GM12864 (cell line): ENCODE measurements at regions not wholly inside any gene's neighbourhood (a gene's known extent, or its start where the extent isn't known, plus 50 kb on each side); places are given as distances from the start of the nearest gene placed in this dataset.

Source experiments
- DNase-seq: peaks from one replicate; pipeline ENCODE4 v3.0.0-alpha.2; 2011; ENCODE audit warnings: low read depth
- H3K4me3 ChIP-seq: 2 replicates; pipeline ENCODE4 v1.5.1; 2011; ENCODE audit warnings: mild to moderate bottlenecking, low read depth, low read length, control low read depth
- TF ChIP-seq, protein P1 (sequence below): IDR thresholded peaks from 2 replicates; pipeline ENCODE4 v1.5.1; 2011; ENCODE audit warnings: low read depth, mild to moderate bottlenecking, moderate library complexity, low read length, control low read depth, inconsistent platforms; ENCODE audit errors: missing control alignments

DNA sequence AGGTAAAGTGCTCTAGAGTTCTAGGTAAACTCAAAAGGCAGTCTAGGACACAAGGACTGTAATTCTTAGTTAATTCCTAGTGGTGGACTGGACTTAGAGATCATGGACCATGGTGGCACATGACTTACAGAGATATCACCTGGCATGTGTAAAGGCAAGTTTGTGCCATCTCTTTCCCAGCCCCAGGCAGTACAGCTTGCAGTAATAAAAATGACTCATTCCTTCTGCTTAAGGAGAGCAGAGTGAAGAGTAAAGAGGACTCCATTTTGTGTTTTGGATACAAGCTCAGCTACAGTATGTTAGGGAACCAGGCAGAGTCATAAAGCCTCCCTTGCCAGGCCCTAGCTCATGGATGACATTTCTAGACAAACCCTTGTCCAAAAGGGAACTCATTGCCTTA is 629.9 kb downstream of the JRKL start:
- H3K4me3 ChIP-seq, result no peak overlapping the region
- TF ChIP-seq, protein P1, sequence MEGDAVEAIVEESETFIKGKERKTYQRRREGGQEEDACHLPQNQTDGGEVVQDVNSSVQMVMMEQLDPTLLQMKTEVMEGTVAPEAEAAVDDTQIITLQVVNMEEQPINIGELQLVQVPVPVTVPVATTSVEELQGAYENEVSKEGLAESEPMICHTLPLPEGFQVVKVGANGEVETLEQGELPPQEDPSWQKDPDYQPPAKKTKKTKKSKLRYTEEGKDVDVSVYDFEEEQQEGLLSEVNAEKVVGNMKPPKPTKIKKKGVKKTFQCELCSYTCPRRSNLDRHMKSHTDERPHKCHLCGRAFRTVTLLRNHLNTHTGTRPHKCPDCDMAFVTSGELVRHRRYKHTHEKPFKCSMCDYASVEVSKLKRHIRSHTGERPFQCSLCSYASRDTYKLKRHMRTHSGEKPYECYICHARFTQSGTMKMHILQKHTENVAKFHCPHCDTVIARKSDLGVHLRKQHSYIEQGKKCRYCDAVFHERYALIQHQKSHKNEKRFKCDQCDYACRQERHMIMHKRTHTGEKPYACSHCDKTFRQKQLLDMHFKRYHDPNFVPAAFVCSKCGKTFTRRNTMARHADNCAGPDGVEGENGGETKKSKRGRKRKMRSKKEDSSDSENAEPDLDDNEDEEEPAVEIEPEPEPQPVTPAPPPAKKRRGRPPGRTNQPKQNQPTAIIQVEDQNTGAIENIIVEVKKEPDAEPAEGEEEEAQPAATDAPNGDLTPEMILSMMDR, result no peak
- DNase-seq, result no peak

DNA sequence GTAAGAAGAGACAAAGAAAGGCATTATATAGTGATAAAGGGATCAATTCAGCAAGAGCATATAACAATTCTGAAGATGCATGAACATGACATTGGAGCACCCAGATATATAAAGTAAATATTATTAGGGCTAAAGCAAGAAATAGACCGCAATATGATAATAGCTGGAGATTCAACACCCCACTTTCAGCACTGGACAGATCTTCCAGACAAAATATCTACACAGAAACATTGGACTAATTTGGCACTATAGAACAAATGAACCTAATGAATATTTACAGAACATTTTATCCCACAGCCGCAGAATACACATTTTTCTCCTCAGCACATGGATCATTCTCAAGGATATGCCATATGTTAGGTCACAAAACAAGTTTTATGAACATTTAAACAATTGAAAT is 633.1 kb downstream of the JRKL start:
- no peak overlapping the region for H3K4me3 ChIP-seq
- no peak for DNase-seq
- TF ChIP-seq, protein P1, result no peak

DNA sequence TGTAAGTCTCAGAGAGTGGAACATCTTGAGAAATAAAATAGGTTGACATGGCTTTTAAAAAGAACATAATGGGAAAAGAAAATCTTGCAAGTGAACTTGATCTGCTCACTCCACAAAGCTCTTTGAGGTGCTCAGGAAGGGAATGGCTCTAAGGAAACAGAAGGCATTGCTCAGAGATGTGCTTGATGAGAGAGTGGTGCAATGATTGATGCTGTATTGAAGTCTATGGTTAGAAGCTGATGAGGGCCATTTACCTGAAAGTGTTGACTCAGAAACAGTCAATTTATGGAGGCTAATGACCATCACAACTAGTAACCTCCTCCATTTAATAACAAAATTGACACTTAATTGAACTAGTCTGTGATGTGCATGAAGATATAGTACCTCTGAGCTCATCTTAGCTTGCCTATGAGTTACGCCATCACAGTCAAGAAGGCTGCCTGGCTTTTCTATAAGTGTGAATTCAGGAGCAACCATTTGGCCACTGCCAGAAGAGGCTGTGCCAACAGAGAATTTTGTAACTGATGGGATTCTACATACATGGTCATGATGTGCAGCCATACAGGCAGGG is 639.1 kb downstream of the JRKL start:
- DNase-seq, result no peak
- TF ChIP-seq, protein P1, result no peak
- H3K4me3 ChIP-seq, result no peak overlapping the region

DNA sequence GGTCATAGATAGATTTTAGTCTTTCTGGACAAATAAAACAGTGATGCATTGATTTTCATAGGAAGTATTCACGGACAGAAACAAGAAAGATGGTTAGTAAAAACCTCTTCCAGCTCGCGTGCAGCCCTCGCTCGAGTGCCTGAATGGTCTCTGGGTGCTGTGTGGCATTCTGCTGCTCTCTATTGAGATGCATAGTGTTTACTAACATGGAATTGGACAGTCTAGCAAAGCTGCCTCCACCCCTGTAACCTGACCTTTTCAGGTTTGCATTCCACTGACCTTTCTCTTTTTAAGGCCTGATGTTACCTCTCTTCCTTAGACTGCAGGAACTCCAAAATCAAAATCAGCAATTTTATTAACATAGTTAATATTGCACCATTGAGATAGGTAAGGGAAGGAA is 643.4 kb downstream of the JRKL start:
- DNase-seq, result no peak
- TF ChIP-seq, protein P1, result no peak
- no peak overlapping the region for H3K4me3 ChIP-seq

DNA sequence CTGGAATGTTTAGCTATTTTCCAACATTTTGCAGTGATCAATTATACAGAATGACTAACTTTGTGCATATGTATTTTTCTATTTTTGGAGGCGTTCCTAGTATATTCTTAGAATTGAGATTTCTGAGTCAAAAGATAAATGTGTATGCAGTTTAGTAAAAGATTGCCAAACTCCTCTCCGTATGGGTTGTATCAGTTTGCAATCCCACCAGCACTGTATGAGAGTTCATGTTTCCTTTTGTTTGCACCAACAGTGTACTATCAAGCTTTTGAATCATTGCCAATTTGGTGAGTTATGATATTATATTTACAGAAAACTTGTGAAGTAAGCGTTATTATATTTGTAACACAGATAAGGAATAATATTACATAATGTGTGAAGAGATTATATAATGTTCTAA is 658.7 kb downstream of the JRKL start:
- DNase-seq, result no peak
- H3K4me3 ChIP-seq, result no peak overlapping the region
- TF ChIP-seq, protein P1, result no peak

DNA sequence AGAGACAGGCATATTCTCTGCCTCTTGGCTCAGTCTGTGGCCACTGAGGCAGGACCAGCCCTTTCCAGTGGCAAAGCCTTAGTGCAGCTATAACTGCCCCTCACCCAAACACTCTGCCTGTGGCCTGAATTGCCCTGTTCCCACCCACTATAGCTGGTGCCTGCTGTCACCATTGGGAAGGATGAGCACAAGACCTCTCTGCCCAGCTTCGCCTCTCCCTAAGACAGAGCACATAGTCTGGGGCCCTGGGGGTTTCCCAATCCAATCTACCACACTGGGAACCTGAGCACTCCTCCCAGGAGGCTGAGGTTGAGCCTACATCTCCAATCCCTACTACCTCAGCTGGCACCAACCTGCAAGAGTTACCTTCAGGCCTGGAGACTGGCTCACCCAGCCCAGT is 670.4 kb downstream of the JRKL start:
- H3K4me3 ChIP-seq, result no peak overlapping the region
- no peak for DNase-seq
- TF ChIP-seq, protein P1, result no peak

DNA sequence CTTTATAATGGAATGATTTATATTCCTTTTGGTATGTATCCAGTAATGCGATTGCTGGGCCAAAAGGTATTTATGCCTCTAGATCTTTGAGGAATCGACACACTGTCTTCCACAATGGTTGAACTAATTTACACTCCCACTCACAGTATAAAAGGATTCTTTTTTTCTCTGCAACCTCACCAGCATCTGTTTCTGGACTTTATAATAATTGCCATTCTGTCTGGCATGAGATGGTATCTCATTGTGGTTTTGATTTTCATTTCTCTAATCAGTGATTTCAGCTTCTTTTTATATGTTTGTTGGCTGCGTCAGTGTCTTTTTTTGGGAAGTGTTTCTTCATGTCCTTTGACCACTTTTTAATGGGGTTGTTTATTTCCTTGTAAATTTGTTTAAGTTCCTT is 679.3 kb downstream of the JRKL start:
- TF ChIP-seq, protein P1, result no peak
- H3K4me3 ChIP-seq, result no peak overlapping the region
- no peak for DNase-seq
